HEK293 (cell line): ENCODE measurements at regions not wholly inside any gene's neighbourhood (a gene's known extent, or its start where the extent isn't known, plus 50 kb on each side); places are given as distances from the start of the nearest gene placed in this dataset.
"Not testable (repeated sequence)": the region's sequence is repeated elsewhere in the genome, so short reads cannot be mapped to it uniquely, and the experiment has no call there.

Source experiments
- KLF17 ChIP-seq: fragments of 450-650 bp; formaldehyde crosslinking; IDR thresholded peaks from 2 replicates; pipeline ENCODE4 v1.5.1; 2016; ENCODE audit warnings: missing biosample characterization, missing genetic modification characterization
- ZNF292 ChIP-seq: fragments of 450-650 bp; formaldehyde crosslinking; IDR thresholded peaks from 2 replicates; pipeline ENCODE4 v1.5.1; 2016; ENCODE audit warnings: low read depth, missing biosample characterization, missing genetic modification characterization, borderline replicate concordance
- ZNF549 ChIP-seq: fragments of 450-650 bp; IDR thresholded peaks from 2 replicates; pipeline ENCODE4 v1.5.1; 2018; ENCODE audit warnings: missing biosample characterization, missing genetic modification characterization, mild to moderate bottlenecking, inconsistent platforms, moderate library complexity
- ZNF768 ChIP-seq: fragments of 450-650 bp; formaldehyde crosslinking; IDR thresholded peaks from 2 replicates; pipeline ENCODE4 v1.5.1; 2018; ENCODE audit warnings: missing biosample characterization, mild to moderate bottlenecking, missing genetic modification characterization
- TF ChIP-seq, protein P1 (sequence below): fragments of 450-650 bp; formaldehyde crosslinking; IDR thresholded peaks from 2 replicates; pipeline ENCODE4 v1.5.1; 2016; ENCODE audit warnings: missing biosample characterization, missing genetic modification characterization

GRCh38 chr4:118630897-118631296, 54.3 kb upstream of the METTL14 start:
- TF ChIP-seq, protein P1, sequence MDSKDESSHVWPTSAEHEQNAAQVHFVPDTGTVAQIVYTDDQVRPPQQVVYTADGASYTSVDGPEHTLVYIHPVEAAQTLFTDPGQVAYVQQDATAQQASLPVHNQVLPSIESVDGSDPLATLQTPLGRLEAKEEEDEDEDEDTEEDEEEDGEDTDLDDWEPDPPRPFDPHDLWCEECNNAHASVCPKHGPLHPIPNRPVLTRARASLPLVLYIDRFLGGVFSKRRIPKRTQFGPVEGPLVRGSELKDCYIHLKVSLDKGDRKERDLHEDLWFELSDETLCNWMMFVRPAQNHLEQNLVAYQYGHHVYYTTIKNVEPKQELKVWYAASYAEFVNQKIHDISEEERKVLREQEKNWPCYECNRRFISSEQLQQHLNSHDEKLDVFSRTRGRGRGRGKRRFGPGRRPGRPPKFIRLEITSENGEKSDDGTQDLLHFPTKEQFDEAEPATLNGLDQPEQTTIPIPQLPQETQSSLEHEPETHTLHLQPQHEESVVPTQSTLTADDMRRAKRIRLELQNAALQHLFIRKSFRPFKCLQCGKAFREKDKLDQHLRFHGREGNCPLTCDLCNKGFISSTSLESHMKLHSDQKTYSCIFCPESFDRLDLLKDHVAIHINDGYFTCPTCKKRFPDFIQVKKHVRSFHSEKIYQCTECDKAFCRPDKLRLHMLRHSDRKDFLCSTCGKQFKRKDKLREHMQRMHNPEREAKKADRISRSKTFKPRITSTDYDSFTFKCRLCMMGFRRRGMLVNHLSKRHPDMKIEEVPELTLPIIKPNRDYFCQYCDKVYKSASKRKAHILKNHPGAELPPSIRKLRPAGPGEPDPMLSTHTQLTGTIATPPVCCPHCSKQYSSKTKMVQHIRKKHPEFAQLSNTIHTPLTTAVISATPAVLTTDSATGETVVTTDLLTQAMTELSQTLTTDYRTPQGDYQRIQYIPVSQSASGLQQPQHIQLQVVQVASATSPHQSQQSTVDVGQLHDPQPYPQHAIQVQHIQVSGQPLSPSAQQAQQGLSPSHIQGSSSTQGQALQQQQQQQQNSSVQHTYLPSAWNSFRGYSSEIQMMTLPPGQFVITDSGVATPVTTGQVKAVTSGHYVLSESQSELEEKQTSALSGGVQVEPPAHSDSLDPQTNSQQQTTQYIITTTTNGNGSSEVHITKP (tag by site-specific recombination), result not testable (repeated sequence)
- not testable (repeated sequence) for TF ChIP-seq ZNF292 (tag by site-specific recombination); ZNF768; ZNF549 (tag by site-specific recombination); KLF17 (tag by site-specific recombination)
